Activated CD8-positive, alpha-beta T cell treated with anti-CD3 and anti-CD28 coated beads for 36 hours (primary cell): ENCODE measurements at regions not wholly inside any gene's neighbourhood (a gene's known extent, or its start where the extent isn't known, plus 50 kb on each side); places are given as distances from the start of the nearest gene placed in this dataset.

Experiments used
- ATAC-seq: fragments of 200-7000 bp; cut with Tn5 transposase; one replicate; pipeline ENCODE4 v1.10.0; 2021; ENCODE audit warnings: mild to moderate bottlenecking, moderate library complexity
- CTCF ChIA-PET: fragments of 350-600 bp; sonication (Branson Sonifier 250); formaldehyde crosslinking; loops from one replicate; lab custom pipeline; 2021; ENCODE audit warnings: antibody characterized with exemption; lab: Charles Lee
- POLR2A ChIA-PET: fragments of 350-600 bp; sonication (Branson Sonifier 250); formaldehyde crosslinking; loops from one replicate; lab custom pipeline; 2021; ENCODE audit warnings: antibody characterized with exemption; lab: Charles Lee
- DNase-seq: peaks from one replicate; pipeline ENCODE4 v3.0.0-alpha.2; 2020
- H3K27ac Mint-ChIP-seq: one replicate; pipeline ENCODE4 v1.8.0; 2021; ENCODE audit warnings: mild to moderate bottlenecking, mixed read lengths
- H3K27me3 Mint-ChIP-seq: one replicate; pipeline ENCODE4 v1.8.0; 2021; ENCODE audit warnings: mixed read lengths
- H3K36me3 Mint-ChIP-seq: one replicate; pipeline ENCODE4 v1.8.0; 2021; ENCODE audit warnings: low read depth, mixed read lengths
- H3K4me1 Mint-ChIP-seq: one replicate; pipeline ENCODE4 v1.8.0; 2021; ENCODE audit warnings: low read depth, mixed read lengths
- H3K4me3 Mint-ChIP-seq: one replicate; pipeline ENCODE4 v1.8.0; 2021; ENCODE audit warnings: mild to moderate bottlenecking, moderate library complexity, mixed read lengths
- H3K9me3 Mint-ChIP-seq: one replicate; pipeline ENCODE4 v1.8.0; 2021; ENCODE audit warnings: mixed read lengths
- intact Hi-C: fragments of 100-400 bp; cut with micrococcal nuclease; formaldehyde crosslinking; loops from one replicate; pipeline ENCODE4 v1.10.0; 2022
- TF ChIP-seq, protein P1 (sequence below): fragments of 200-600 bp; IDR thresholded peaks from one replicate; pipeline ENCODE4 v1.8.0; 2022; ENCODE audit warnings: antibody characterized with exemption, mild to moderate bottlenecking

- TF ChIP-seq, protein P1, sequence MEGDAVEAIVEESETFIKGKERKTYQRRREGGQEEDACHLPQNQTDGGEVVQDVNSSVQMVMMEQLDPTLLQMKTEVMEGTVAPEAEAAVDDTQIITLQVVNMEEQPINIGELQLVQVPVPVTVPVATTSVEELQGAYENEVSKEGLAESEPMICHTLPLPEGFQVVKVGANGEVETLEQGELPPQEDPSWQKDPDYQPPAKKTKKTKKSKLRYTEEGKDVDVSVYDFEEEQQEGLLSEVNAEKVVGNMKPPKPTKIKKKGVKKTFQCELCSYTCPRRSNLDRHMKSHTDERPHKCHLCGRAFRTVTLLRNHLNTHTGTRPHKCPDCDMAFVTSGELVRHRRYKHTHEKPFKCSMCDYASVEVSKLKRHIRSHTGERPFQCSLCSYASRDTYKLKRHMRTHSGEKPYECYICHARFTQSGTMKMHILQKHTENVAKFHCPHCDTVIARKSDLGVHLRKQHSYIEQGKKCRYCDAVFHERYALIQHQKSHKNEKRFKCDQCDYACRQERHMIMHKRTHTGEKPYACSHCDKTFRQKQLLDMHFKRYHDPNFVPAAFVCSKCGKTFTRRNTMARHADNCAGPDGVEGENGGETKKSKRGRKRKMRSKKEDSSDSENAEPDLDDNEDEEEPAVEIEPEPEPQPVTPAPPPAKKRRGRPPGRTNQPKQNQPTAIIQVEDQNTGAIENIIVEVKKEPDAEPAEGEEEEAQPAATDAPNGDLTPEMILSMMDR = no peak
- CTCF ChIA-PET = no interaction called here
- POLR2A ChIA-PET = no interaction called here
- no peaks in the 10 kb centered on the region for H3K4me1 Mint-ChIP-seq
- no peaks in the 10 kb centered on the region for H3K9me3 Mint-ChIP-seq
- ATAC-seq (no peak), DNase-seq (no peak)
- no peak overlapping the region for H3K27ac Mint-ChIP-seq
- no peaks in the 10 kb centered on the region for H3K36me3 Mint-ChIP-seq
- H3K4me3 Mint-ChIP-seq = no peak overlapping the region
- intact Hi-C loops = no loop called here
- peaks cover 3% of the 10 kb centered on the region for H3K27me3 Mint-ChIP-seq
These were observed 86.5 kb downstream of the MTRR start for GRCh38 chr5:7955476-7955875.

DNA sequence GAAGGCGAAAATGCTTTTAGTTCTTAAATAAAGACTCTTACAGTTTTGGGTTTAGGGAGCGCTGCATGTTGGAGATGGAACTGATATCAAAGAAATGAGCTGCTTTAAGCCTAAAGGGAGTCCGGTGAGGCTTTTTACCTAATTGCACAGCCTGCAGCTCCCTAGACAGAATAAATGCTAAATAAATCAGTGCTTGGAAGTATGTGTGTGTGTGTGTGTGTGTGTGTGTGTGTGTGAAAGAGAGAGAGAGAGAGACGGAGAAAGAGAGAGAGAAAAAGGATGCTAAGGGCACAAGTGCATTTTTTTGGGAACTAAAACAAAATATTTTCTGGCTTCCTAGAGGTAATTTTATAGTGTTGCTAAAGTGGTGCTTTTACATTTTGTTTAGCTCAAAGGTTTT is 88.4 kb downstream of the MTRR start:
- H3K4me1 Mint-ChIP-seq = no peaks in the 10 kb centered on the region
- no peaks in the 10 kb centered on the region for H3K36me3 Mint-ChIP-seq
- H3K27me3 Mint-ChIP-seq = no peaks in the 10 kb centered on the region
- ATAC-seq (no peak), DNase-seq (no peak)
- H3K4me3 Mint-ChIP-seq = no peak overlapping the region
- intact Hi-C loops = no loop called here
- no peak overlapping the region for H3K27ac Mint-ChIP-seq
- ChIA-PET CTCF (no interaction called here), POLR2A (no interaction called here)
- TF ChIP-seq, protein P1 = no peak
- no peaks in the 10 kb centered on the region for H3K9me3 Mint-ChIP-seq

DNA sequence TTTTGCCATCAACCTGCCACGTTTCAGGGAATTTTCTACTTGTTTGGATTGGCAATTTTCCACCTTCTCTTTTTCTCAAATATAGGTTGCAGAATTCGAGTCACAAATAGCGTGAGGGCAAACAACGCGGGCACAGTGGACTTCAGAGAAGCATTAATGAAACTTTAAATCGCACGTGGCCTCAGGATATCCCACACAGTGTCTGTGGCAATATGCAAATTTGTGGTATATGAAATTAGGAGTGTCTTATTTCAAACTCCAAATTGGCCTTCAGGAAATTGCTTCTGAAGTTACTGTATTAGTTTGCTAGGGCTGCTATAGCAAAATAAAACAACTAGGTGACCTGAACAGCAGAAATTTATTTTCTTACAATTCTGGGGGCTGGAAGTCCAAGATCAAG is 91.2 kb downstream of the MTRR start:
- Mint-ChIP-seq H3K4me3 (no peak overlapping the region), H3K27me3 (no peaks in the 10 kb centered on the region), H3K4me1 (no peaks in the 10 kb centered on the region), H3K36me3 (no peaks in the 10 kb centered on the region), H3K27ac (no peak overlapping the region), H3K9me3 (no peaks in the 10 kb centered on the region)
- DNase-seq (no peak), ATAC-seq (no peak)
- intact Hi-C loops = no loop called here
- POLR2A ChIA-PET = no interaction called here
- TF ChIP-seq, protein P1 = no peak
- CTCF ChIA-PET = no interaction called here

- ChIA-PET CTCF (no interaction called here), POLR2A (no interaction called here)
- TF ChIP-seq, protein P1 = no peak
- intact Hi-C loops = no loop called here
- ATAC-seq (no peak), DNase-seq (no peak)
- Mint-ChIP-seq H3K27ac (no peak overlapping the region), H3K4me1 (no peaks in the 10 kb centered on the region), H3K27me3 (no peaks in the 10 kb centered on the region), H3K4me3 (no peak overlapping the region), H3K36me3 (no peaks in the 10 kb centered on the region), H3K9me3 (no peaks in the 10 kb centered on the region)
These were observed 92.6 kb downstream of the MTRR start for GRCh38 chr5:7961540-7961939.

DNA sequence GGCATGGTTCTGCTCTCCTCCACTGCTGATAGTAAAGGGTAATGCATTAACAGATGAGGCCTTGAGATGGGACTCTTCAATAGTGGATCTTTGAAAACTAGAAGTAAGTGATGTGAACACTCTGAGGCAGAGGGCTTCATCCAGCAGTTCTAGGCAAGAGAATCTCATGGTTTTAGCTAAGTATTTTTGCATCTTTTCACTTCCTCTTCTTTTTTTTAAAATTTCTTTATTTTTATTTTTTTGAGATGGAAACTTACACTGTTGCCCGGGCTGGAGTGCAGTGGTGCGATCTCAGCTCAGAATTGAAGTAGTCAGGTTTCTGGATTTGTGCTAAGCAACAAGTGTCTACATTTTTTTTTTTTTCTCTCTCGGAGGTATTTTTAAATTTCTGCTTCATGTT is 101.9 kb downstream of the MTRR start:
- TF ChIP-seq, protein P1 = no peak
- ATAC-seq (no peak), DNase-seq (no peak)
- intact Hi-C loops = no loop called here
- Mint-ChIP-seq H3K9me3 (no peaks in the 10 kb centered on the region), H3K4me1 (no peaks in the 10 kb centered on the region), H3K27me3 (peaks cover 6% of the 10 kb centered on the region), H3K27ac (no peak overlapping the region), H3K36me3 (no peaks in the 10 kb centered on the region), H3K4me3 (no peak overlapping the region)
- CTCF ChIA-PET = no interaction called here
- POLR2A ChIA-PET = no interaction called here
